Keratinocyte (primary cell): ENCODE measurements at regions not wholly inside any gene's neighbourhood (a gene's known extent, or its start where the extent isn't known, plus 50 kb on each side); places are given as distances from the start of the nearest gene placed in this dataset.

Experiments used
- DNase-seq: peaks from one replicate; pipeline ENCODE4 v3.0.0-alpha.2; 2011; ENCODE audit warnings: low read depth, missing footprints, low spot score
- FAIRE-seq: peaks from 2 replicates; lab custom pipeline; 2011; peaks lifted over from hg19 to GRCh38; lab: Jason Lieb, UNC
- H2AFZ ChIP-seq: 2 replicates; pipeline ENCODE4 v1.6.0; 2012; ENCODE audit warnings: low read length, control low read depth, inconsistent platforms; ENCODE audit not compliant: control insufficient read depth
- H3K27ac ChIP-seq: 2 replicates; pipeline ENCODE4 v1.5.1; 2011; ENCODE audit warnings: low read length; ENCODE audit not compliant: control insufficient read depth, insufficient read depth
- H3K27me3 ChIP-seq: 3 replicates; pipeline ENCODE4 v1.6.0; 2011; ENCODE audit warnings: low read length; ENCODE audit not compliant: control insufficient read depth, insufficient read depth; ENCODE audit errors: extremely low read depth
- H3K36me3 ChIP-seq, 2 experiments: 2 replicates in 1 of 2; 3 replicates in 1 of 2; pipeline ENCODE4 v1.5.1; 2011; ENCODE audit warnings: low read length in 2 of 2, mild to moderate bottlenecking in 1 of 2; ENCODE audit not compliant: control insufficient read depth in 2 of 2, insufficient read depth in 2 of 2; ENCODE audit errors: extremely low read depth in 1 of 2
- H3K4me1 ChIP-seq: 3 replicates; pipeline ENCODE4 v1.5.1; 2011; ENCODE audit warnings: low read length; ENCODE audit not compliant: control insufficient read depth, insufficient read depth; ENCODE audit errors: extremely low read depth
- H3K4me2 ChIP-seq: 3 replicates; pipeline ENCODE4 v1.6.0; 2011; ENCODE audit warnings: low read depth, low read length; ENCODE audit not compliant: control insufficient read depth, insufficient read depth; ENCODE audit errors: extremely low read depth
- H3K4me3 ChIP-seq, 3 experiments: fragments of 200-600 bp in 1 of 3; sonication (generic) in 1 of 3; 2 replicates in 2 of 3; 3 replicates in 1 of 3; pipeline ENCODE4 v1.5.1; 2011 to 2016; ENCODE audit warnings: low read length in 3 of 3, mild to moderate bottlenecking in 3 of 3, control low read depth in 2 of 3, inconsistent platforms in 1 of 3, low read depth in 1 of 3, mixed read lengths in 1 of 3, mixed run types in 1 of 3, moderate library complexity in 1 of 3; ENCODE audit not compliant: control insufficient read depth in 2 of 3, insufficient read depth in 2 of 3; ENCODE audit errors: extremely low read depth in 1 of 3
- H3K79me2 ChIP-seq: 2 replicates; pipeline ENCODE4 v1.6.0; 2012; ENCODE audit warnings: low read length; ENCODE audit not compliant: control insufficient read depth, insufficient read depth
- H3K9ac ChIP-seq: 3 replicates; pipeline ENCODE4 v1.6.0; 2011; ENCODE audit warnings: low read length; ENCODE audit not compliant: control insufficient read depth, insufficient read depth; ENCODE audit errors: extremely low read depth
- H3K9me1 ChIP-seq: 3 replicates; pipeline ENCODE4 v1.6.0; 2011; ENCODE audit warnings: low read length; ENCODE audit not compliant: control insufficient read depth, insufficient read depth; ENCODE audit errors: extremely low read depth
- H3K9me3 ChIP-seq: 2 replicates; pipeline ENCODE4 v1.5.1; 2012; ENCODE audit warnings: low read depth, low read length; ENCODE audit not compliant: control insufficient read depth
- H4K20me1 ChIP-seq: 3 replicates; pipeline ENCODE4 v1.6.0; 2011; ENCODE audit warnings: low read length; ENCODE audit not compliant: control insufficient read depth, insufficient read depth; ENCODE audit errors: extremely low read depth
- EZH2 ChIP-seq: IDR thresholded peaks from one replicate; pipeline ENCODE4 v1.6.1; 2012; ENCODE audit warnings: inconsistent platforms, mild to moderate bottlenecking, low read length, moderate library complexity
- dilution Hi-C: fragments of 300-500 bp; cut with MboI; formaldehyde crosslinking; loops from one replicate; pipeline ENCODE4 v1.7.0; 2020; ENCODE audit warnings: low sequenced_read_pairs; ENCODE audit not compliant: extremely low pct_ligation_motif_present
- TF ChIP-seq, protein P1 (sequence below), 3 experiments: IDR thresholded peaks in 1 of 3; conservative IDR thresholded peaks in 1 of 3; optimal IDR thresholded peaks in 1 of 3; 2 replicates in 2 of 3; 3 replicates in 1 of 3; pipeline versions ENCODE3 to v1.5.1; 2011; ENCODE audit warnings: low read length in 3 of 3, mild to moderate bottlenecking in 3 of 3, moderate library complexity in 2 of 3, control low read depth in 1 of 3, inconsistent platforms in 1 of 3; ENCODE audit not compliant: insufficient read depth in 2 of 3; ENCODE audit errors: extremely low read depth in 1 of 3

DNA sequence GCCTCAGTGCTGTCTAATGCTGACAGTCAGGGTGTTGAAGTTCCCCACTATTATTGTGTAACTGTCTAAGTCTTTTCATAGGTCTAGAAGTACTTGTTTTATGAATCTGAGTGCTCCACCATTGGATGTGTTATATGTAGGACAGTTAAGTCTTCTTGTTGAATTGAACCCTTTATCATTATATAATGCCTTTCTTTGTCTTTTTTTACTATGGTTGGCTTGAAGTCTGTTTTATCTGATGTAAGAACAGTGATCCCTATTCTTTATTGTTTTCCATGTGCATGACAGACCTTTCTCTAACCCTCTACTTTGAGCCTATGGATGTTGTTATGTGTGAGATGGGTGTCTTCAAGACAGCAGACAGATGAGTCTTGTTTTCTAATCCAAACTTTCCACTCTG is 107.8 kb upstream of the C11orf58 start:
- dilution Hi-C loops = no loop called here
- no peak for TF ChIP-seq EZH2
- TF ChIP-seq, protein P1, sequence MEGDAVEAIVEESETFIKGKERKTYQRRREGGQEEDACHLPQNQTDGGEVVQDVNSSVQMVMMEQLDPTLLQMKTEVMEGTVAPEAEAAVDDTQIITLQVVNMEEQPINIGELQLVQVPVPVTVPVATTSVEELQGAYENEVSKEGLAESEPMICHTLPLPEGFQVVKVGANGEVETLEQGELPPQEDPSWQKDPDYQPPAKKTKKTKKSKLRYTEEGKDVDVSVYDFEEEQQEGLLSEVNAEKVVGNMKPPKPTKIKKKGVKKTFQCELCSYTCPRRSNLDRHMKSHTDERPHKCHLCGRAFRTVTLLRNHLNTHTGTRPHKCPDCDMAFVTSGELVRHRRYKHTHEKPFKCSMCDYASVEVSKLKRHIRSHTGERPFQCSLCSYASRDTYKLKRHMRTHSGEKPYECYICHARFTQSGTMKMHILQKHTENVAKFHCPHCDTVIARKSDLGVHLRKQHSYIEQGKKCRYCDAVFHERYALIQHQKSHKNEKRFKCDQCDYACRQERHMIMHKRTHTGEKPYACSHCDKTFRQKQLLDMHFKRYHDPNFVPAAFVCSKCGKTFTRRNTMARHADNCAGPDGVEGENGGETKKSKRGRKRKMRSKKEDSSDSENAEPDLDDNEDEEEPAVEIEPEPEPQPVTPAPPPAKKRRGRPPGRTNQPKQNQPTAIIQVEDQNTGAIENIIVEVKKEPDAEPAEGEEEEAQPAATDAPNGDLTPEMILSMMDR (optimal IDR thresholded peaks at IDR 0.05 in 1 of 3, IDR thresholded peaks at IDR 0.05 in 1 of 3, conservative IDR thresholded peaks at IDR 0.05 in 1 of 3; ENCODE audit: extremely low read depth in 1 of 3, insufficient read depth in 2 of 3, low read length in 3 of 3) = no peak
- Histone ChIP-seq H3K36me3 (no peaks in the 10 kb centered on the region), H3K9me1 (no peaks in the 10 kb centered on the region), H3K27ac (no peak overlapping the region), H3K4me3 (no peak overlapping the region), H3K79me2 (no peaks in the 10 kb centered on the region), H3K27me3 (no peaks in the 10 kb centered on the region), H3K4me2 (no peak overlapping the region), H3K9me3 (no peaks in the 10 kb centered on the region), H3K4me1 (peaks cover 7% of the 10 kb centered on the region), H2AFZ (no peak overlapping the region), H3K9ac (no peak overlapping the region), H4K20me1 (no peaks in the 10 kb centered on the region)
- no peak for FAIRE-seq
- DNase-seq = no peak

DNA sequence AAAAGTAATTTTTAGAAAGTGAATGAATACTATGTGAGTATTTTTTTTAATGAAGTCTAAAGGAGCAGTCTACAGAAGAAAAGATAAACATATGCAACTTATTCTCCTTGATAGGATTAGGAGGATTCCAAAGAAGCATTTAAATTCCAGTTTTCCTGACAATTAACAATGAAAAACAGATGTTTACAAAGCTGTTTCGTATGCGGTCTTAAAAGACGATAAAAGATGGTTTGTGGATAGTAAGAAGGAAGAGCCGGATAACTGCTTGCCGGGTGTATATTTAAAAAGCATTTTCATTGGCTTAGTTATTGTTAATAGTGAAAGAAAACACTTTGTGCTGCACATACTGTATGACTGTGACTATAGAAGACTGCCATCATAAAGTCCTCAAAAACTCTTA is 120.0 kb upstream of the C11orf58 start:
- no peak for DNase-seq
- Histone ChIP-seq H3K4me3 (no peak overlapping the region), H3K4me1 (peaks cover 7% of the 10 kb centered on the region), H3K9me3 (no peaks in the 10 kb centered on the region), H3K27me3 (peaks cover 7% of the 10 kb centered on the region), H3K36me3 (no peaks in the 10 kb centered on the region), H4K20me1 (no peaks in the 10 kb centered on the region), H3K27ac (no peak overlapping the region), H3K4me2 (no peak overlapping the region), H2AFZ (no peak overlapping the region), H3K9ac (no peak overlapping the region), H3K9me1 (no peaks in the 10 kb centered on the region), H3K79me2 (no peaks in the 10 kb centered on the region)
- dilution Hi-C loops = no loop called here
- FAIRE-seq = no peak
- no peak for TF ChIP-seq EZH2
- TF ChIP-seq, protein P1 (optimal IDR thresholded peaks at IDR 0.05 in 1 of 3, IDR thresholded peaks at IDR 0.05 in 1 of 3, conservative IDR thresholded peaks at IDR 0.05 in 1 of 3; ENCODE audit: extremely low read depth in 1 of 3, insufficient read depth in 2 of 3, low read length in 3 of 3) = no peak
